Fibroblast of skin of back (primary cell): ENCODE measurements at regions not wholly inside any gene's neighbourhood (a gene's known extent, or its start where the extent isn't known, plus 50 kb on each side); places are given as distances from the start of the nearest gene placed in this dataset.

ENCODE experiments used
- DNase-seq: peaks from one replicate; pipeline ENCODE4 v3.0.0-alpha.2; 2013

DNA sequence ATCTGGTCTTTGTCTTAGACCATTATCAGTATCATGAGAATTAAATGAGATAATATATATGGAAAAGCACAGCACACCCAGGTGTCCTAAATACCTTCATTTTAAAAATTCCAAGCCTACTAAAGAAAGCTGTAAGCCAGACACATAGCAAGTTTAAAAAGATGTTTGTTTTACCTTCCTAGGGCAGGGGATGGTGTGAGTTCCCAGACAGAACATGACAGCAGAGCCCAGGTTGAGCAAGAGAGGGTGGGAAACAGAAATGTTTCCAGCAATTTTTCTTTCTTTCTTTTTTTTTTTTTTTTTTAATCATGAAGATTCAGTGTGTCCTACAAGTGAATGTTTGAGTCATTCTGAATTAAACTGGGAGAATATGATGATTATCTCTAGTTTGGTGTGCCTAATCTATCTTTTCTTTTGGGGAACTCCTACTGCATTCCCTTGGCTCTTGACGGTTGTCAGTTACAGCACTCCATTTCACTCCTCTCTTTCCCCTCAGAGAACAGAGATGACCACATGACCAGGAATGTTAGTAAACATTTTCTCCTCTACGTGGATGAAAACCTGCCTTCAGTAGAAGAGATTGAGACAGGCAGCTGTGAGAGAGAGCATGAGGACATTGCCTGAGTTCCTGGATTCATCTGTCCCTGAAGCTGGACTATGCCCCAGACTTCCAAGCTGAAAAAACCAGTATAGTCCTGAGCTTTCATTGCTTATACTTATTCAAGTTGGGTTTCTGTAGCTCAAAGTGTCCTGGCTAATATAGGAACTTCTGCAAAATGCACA, 54.5 kb upstream of the ARL14 start:
- peak; percentile 35 for DNase-seq

- DNase-seq: peak; percentile 57
Measured at GRCh38 chr3:160618878-160619277, 53.5 kb upstream of the KPNA4 start.

DNA sequence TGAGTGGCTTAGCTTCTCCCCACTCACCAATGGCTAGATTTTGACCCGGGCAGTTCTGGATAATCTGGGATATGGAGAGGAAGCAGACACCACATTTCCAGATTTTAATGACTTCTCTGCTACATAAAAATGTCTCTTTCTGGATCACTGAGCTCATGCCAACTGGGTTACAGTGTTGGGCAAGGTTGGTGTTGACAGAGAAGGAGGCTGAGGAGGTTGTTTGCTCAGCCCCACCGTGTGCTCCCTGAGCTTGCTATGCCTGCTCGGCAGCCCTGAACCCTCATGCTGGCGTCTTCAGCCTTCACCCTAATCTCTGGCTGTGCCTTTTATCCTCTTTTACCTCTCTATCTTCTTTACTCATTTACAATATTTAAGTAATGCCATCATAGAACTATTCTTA, 53.0 kb upstream of the KPNA4 start:
- peak; percentile 27 for DNase-seq

- DNase-seq: no peak
Measured at GRCh38 chr3:160617636-160618035, 52.3 kb upstream of the KPNA4 start.

DNA sequence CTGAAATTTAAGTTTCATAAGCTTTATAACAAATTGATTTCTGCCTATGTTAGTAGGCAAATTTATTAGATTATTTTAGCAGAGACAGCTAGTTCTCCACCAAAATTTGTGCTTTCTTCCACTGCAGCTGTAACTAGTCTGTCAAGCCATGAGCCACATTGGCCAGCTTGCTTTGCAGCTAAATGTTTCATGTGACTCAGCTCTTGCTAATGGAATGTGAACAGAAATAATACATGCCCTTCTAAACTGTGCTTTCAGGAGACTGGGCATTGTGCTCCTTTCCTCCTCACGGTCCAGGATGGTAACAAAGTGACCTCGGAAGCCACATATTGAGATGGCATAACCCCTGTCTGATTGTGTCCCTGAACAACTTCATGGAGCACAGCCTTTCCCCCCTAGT, 51.3 kb upstream of the KPNA4 start:
- peak; percentile 78 for DNase-seq

- DNase-seq: peak; percentile 26
Measured at GRCh38 chr3:160616311-160616710, 50.9 kb upstream of the KPNA4 start.
